Mammary epithelial cell (primary cell): ENCODE measurements at regions not wholly inside any gene's neighbourhood (a gene's known extent, or its start where the extent isn't known, plus 50 kb on each side); places are given as distances from the start of the nearest gene placed in this dataset.

Experiments
- CTCF ChIP-seq, 2 donors: IDR thresholded peaks in 1 of 2; conservative IDR thresholded peaks in 1 of 2; 2 replicates each; pipeline ENCODE4 v1.5.1; 2011 to 2012; ENCODE audit warnings: inconsistent platforms in 2 of 2, low read length in 2 of 2, mild to moderate bottlenecking in 2 of 2, control low read depth in 1 of 2, low read depth in 1 of 2; ENCODE audit not compliant: insufficient read depth in 1 of 2; ENCODE audit errors: extremely low read depth in 1 of 2
- EZH2 ChIP-seq: IDR thresholded peaks from 2 replicates; pipeline ENCODE4 v1.6.1; 2012; ENCODE audit warnings: low read length, inconsistent platforms, borderline replicate concordance

GRCh38 chr7:109309790-109310189, 740.1 kb downstream of the DNAJB9 start:
- TF ChIP-seq CTCF (conservative IDR thresholded peaks at IDR 0.05 in 1 of 2, IDR thresholded peaks at IDR 0.05 in 1 of 2; ENCODE audit: extremely low read depth in 1 of 2, insufficient read depth in 1 of 2, low read depth in 1 of 2, low read length in 2 of 2): no peak
- TF ChIP-seq EZH2: no peak
